ENCODE measurements at regions not wholly inside any gene's neighbourhood (a gene's known extent, or its start where the extent isn't known, plus 50 kb on each side); places are given as distances from the start of the nearest gene placed in this dataset.

DNA sequence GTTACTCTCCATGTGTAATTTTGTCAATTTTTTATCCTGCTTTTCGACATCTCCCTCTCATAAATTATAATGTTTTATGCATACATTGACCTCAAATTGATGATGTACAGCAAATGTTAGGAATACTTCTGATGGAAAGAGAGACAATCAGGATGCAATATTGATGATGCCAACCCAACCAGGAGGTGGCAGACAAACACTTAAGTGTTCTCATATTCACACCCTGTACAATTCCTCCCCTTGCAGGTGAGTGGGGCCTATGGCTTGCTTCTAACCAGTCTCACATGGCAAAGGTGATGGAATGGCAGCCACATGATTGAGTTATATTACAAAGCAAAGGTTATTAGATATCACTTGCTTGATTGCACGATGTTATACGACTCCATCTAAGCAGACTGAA, 594.3 kb upstream of the REG3G start:
- Histone ChIP-seq H4K5ac (ENCODE audit: low read depth, low read length) (no peak overlapping the region), H3K27ac (ENCODE audit: insufficient read depth, low read length) (no peak overlapping the region), H3K4ac (ENCODE audit: low read depth, low read length) (no peak overlapping the region), H3K9me1 (ENCODE audit: insufficient read depth, low read length) (no peaks in the 10 kb centered on the region), H3K27me3 (ENCODE audit: control insufficient read depth, insufficient read depth, low read length) (no peaks in the 10 kb centered on the region), H3K4me3 (ENCODE audit: insufficient read depth, low read depth, low read length) (no peak overlapping the region), H4K91ac (ENCODE audit: insufficient read depth, low read depth, low read length) (no peak overlapping the region), H3K18ac (ENCODE audit: low read depth, low read length) (no peak overlapping the region), H3K9me3 (ENCODE audit: control insufficient read depth, insufficient read depth, low read length) (peaks cover 2% of the 10 kb centered on the region; the same call in 1 of the 2 replicates), H2AK5ac (ENCODE audit: low read depth, low read length) (no peak overlapping the region), H2BK15ac (ENCODE audit: low read depth, low read length) (no peak overlapping the region), H2BK20ac (ENCODE audit: low read depth, low read length) (no peak overlapping the region), H3K4me1 (ENCODE audit: control insufficient read depth, insufficient read depth, low read length) (no peaks in the 10 kb centered on the region), H3K56ac (ENCODE audit: extremely low read depth, insufficient read depth, low read length) (no peak overlapping the region), H4K20me1 (ENCODE audit: insufficient read depth, low read length) (no peaks in the 10 kb centered on the region), H4K8ac (ENCODE audit: low read depth in 2 of 2, low read length in 2 of 2) (no peak overlapping the region), H2BK120ac (ENCODE audit: low read depth, low read length) (no peak overlapping the region), H3K14ac (replicated peaks; ENCODE audit: low read depth, low read length) (no peak overlapping the region), H3K79me1 (ENCODE audit: low read depth in 1 of 2, low read length in 2 of 2) (no peaks in the 10 kb centered on the region), H3K23ac (ENCODE audit: low read depth, low read length) (no peak overlapping the region), H3K4me2 (ENCODE audit: low read depth, low read length) (no peak overlapping the region), H2AFZ (replicated peaks; ENCODE audit: low read length, poor library complexity) (no peak overlapping the region), H3K36me3 (ENCODE audit: control insufficient read depth, insufficient read depth, low read length) (no peaks in the 10 kb centered on the region), H2BK5ac (ENCODE audit: low read depth, low read length, poor library complexity, severe bottlenecking) (no peak overlapping the region), H2AK9ac (replicated peaks; ENCODE audit: low read depth, low read length, poor library complexity) (no peak overlapping the region), H3K9ac (ENCODE audit: low read depth, low read length) (no peak overlapping the region)
- ATAC-seq (ENCODE audit: low read depth), result no peak
- no TSS peak for BruUV-seq (replicated peaks)
- no peak for TF ChIP-seq CHD1 (IDR thresholded peaks at IDR 0.05; ENCODE audit: low read depth, low read length)
- dilution Hi-C loops (cut with HindIII; ENCODE audit: low sequenced_read_pairs, unreplicated experiment) (no loop called here), in situ Hi-C loops (cut with MboI; ENCODE audit: low sequenced_read_pairs) (no loop called here), intact Hi-C loops (cut with micrococcal nuclease) (no loop called here)
- POLR2A ChIA-PET (ENCODE audit: unreplicated experiment), result no interaction called here
- CTCF ChIA-PET, result no interaction called here
- no CpG with 5 or more reads among the region's 3 CpGs for WGBS, 2 experiments (ENCODE audit: extremely low coverage in 2 of 2, insufficient read length in 1 of 2)
- DNase-seq, result no peak

All from IMR-90 (cell line).